ENCODE measurements at regions not wholly inside any gene's neighbourhood (a gene's known extent, or its start where the extent isn't known, plus 50 kb on each side); places are given as distances from the start of the nearest gene placed in this dataset.

- Histone ChIP-seq H3K79me2 (ENCODE audit: low read depth) (no peaks in the 10 kb centered on the region), H2AFZ (no peak overlapping the region), H3K27ac (peak overlapping the region; percentile 67), H3F3A (ENCODE audit: insufficient read depth, low read depth) (peaks cover 17% of the 10 kb centered on the region; the same call in 1 of the 2 replicates), H3K4me1 (replicated peaks; ENCODE audit: insufficient read depth) (peaks cover 18% of the 10 kb centered on the region), H3K9me3 (ENCODE audit: insufficient read depth, low read depth) (0 out of 2 replicates have a peak, but pooled peaks cover 2% of the 10 kb centered on the region), H3K4me2 (peak overlapping the region; percentile 30), H3K27me3 (ENCODE audit: insufficient read depth, low read depth) (no peaks in the 10 kb centered on the region), H4K20me1 (ENCODE audit: insufficient read depth) (no peaks in the 10 kb centered on the region), H3K36me3 (ENCODE audit: low read depth) (no peaks in the 10 kb centered on the region), H3K4me3 (no peak overlapping the region), H3K9me2 (ENCODE audit: insufficient read depth) (no peaks in the 10 kb centered on the region)
- CTCF ChIA-PET, result interaction anchor here (0.6 to 1.9 kb wide), 7 partner anchors 15 to 553 kb away, joined by 3 to 11 read pairs (median 6); partner anchors contain the start of gene SRD5A3
- intact Hi-C loops (cut with micrococcal nuclease; ENCODE audit: unreplicated experiment), result loop anchor here (1.0 to 10.0 kb wide), 4 partner anchors 118 to 551 kb away; no protein-coding TSS in a partner anchor
- TF ChIP-seq CTCF (conservative IDR thresholded peaks at IDR 0.05), result no peak
- no peak for TF ChIP-seq EZH2 (IDR thresholded peaks at IDR 0.05; ENCODE audit: low read depth)
- peak; percentile 51 to 72 for DNase-seq
- POLR2A ChIA-PET (ENCODE audit: unreplicated experiment), result interaction anchor here (0.5 to 1.3 kb wide), 5 partner anchors 14 to 212 kb away, joined by 3 to 9 read pairs (median 4); partner anchors contain the start of gene TMEM165
- BruUV-seq (replicated peaks), result no TSS peak
Observed at GRCh38 chr4:55183926-55184599, 58.7 kb upstream of the KDR start.

GRCh38 chr4:55184600-55185523 lies 59.5 kb upstream of the KDR start:
- Histone ChIP-seq H3K27me3 (ENCODE audit: insufficient read depth, low read depth) (no peaks in the 10 kb centered on the region), H3K27ac (peak overlapping the region; percentile 67), H3F3A (ENCODE audit: insufficient read depth, low read depth) (peaks cover 17% of the 10 kb centered on the region; the same call in 1 of the 2 replicates), H3K4me1 (replicated peaks; ENCODE audit: insufficient read depth) (peaks cover 18% of the 10 kb centered on the region), H3K4me2 (peak overlapping the region; percentile 30), H3K36me3 (ENCODE audit: low read depth) (no peaks in the 10 kb centered on the region), H2AFZ (no peak overlapping the region), H3K79me2 (ENCODE audit: low read depth) (no peaks in the 10 kb centered on the region), H3K4me3 (no peak overlapping the region), H3K9me3 (ENCODE audit: insufficient read depth, low read depth) (0 out of 2 replicates have a peak, but pooled peaks cover 2% of the 10 kb centered on the region), H4K20me1 (ENCODE audit: insufficient read depth) (no peaks in the 10 kb centered on the region), H3K9me2 (ENCODE audit: insufficient read depth) (no peaks in the 10 kb centered on the region)
- CTCF ChIA-PET, result interaction anchor here (0.6 to 1.9 kb wide), 8 partner anchors 14 to 552 kb away, joined by 3 to 11 read pairs (median 5); partner anchors contain the start of gene SRD5A3
- intact Hi-C loops (cut with micrococcal nuclease; ENCODE audit: unreplicated experiment), result loop anchor here (1.0 to 10.0 kb wide), 4 partner anchors 117 to 550 kb away; no protein-coding TSS in a partner anchor
- POLR2A ChIA-PET (ENCODE audit: unreplicated experiment), result interaction anchor here (0.6 to 1.3 kb wide), 4 partner anchors 15 to 175 kb away, joined by 3 to 6 read pairs (median 4); no protein-coding TSS in a partner anchor
- TF ChIP-seq CTCF (conservative IDR thresholded peaks at IDR 0.05) (peak; percentile 36), EZH2 (IDR thresholded peaks at IDR 0.05; ENCODE audit: low read depth) (no peak)
- no TSS peak for BruUV-seq (replicated peaks)
- DNase-seq, result peak in 1 of 2 experiments; percentile 43

- H4K20me1 ChIP-seq (ENCODE audit: insufficient read depth), result no peaks in the 10 kb centered on the region
- H3F3A ChIP-seq (ENCODE audit: insufficient read depth, low read depth), result peaks cover 17% of the 10 kb centered on the region; the same call in 1 of the 2 replicates
- H3K79me2 ChIP-seq (ENCODE audit: low read depth), result no peaks in the 10 kb centered on the region
- H3K36me3 ChIP-seq (ENCODE audit: low read depth), result no peaks in the 10 kb centered on the region
- 0 out of 2 replicates have a peak, but pooled peaks cover 2% of the 10 kb centered on the region for H3K9me3 ChIP-seq (ENCODE audit: insufficient read depth, low read depth)
- H2AFZ ChIP-seq, result no peak overlapping the region
- H3K4me3 ChIP-seq, result no peak overlapping the region
- intact Hi-C loops (cut with micrococcal nuclease; ENCODE audit: unreplicated experiment), result loop anchor here (10.0 kb wide), 1 partner anchor 549 kb away; no protein-coding TSS in a partner anchor
- ChIA-PET CTCF (no interaction called here), POLR2A (ENCODE audit: unreplicated experiment) (no interaction called here)
- no peaks in the 10 kb centered on the region for H3K27me3 ChIP-seq (ENCODE audit: insufficient read depth, low read depth)
- H3K4me1 ChIP-seq (replicated peaks; ENCODE audit: insufficient read depth), result peaks cover 18% of the 10 kb centered on the region
- TF ChIP-seq CTCF (conservative IDR thresholded peaks at IDR 0.05) (no peak), EZH2 (IDR thresholded peaks at IDR 0.05; ENCODE audit: low read depth) (no peak)
- H3K9me2 ChIP-seq (ENCODE audit: insufficient read depth), result no peaks in the 10 kb centered on the region
- no peak overlapping the region for H3K4me2 ChIP-seq
- no peak overlapping the region for H3K27ac ChIP-seq
- DNase-seq, result no peak
- BruUV-seq (replicated peaks), result no TSS peak
Observed at GRCh38 chr4:55186123-55186522, 60.7 kb upstream of the KDR start.
